ENCODE measurements at regions not wholly inside any gene's neighbourhood (a gene's known extent, or its start where the extent isn't known, plus 50 kb on each side); places are given as distances from the start of the nearest gene placed in this dataset.

DNA sequence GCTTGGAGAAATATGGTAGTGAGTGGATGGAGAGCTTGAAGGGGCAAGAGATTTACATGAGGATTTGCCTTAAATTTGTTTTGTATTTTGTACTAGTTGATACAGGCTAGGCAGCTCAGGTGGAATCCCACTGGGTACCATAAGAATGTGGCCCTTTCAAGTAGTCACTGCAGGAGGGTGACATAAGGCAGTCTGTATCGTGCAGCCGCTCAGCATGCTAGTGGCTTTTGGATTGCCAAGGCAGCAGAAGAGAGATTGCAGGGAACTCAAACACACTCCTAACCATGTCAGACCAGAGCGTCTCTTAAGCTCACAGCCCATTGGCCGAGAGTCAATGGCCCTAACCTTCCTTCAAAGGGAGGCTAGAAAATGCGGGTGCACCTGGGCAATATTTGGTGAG is 420.0 kb downstream of the ADGRL2 start:
- TF ChIP-seq POLR2A (IDR thresholded peaks at IDR 0.05; ENCODE audit: low read depth, low read length) (no peak), CEBPB (IDR thresholded peaks at IDR 0.05; ENCODE audit: low read depth, low read length) (no peak), NFE2L2 (IDR thresholded peaks at IDR 0.05; ENCODE audit: low read depth, low read length) (no peak), SMC3 (IDR thresholded peaks at IDR 0.05; ENCODE audit: low read depth, low read length) (no peak), BHLHE40 (IDR thresholded peaks at IDR 0.05; ENCODE audit: low read depth, low read length) (no peak), CHD1 (IDR thresholded peaks at IDR 0.05; ENCODE audit: low read depth, low read length) (no peak), FOS (IDR thresholded peaks at IDR 0.05; ENCODE audit: low read depth, low read length) (no peak), RFX5 (IDR thresholded peaks at IDR 0.05; ENCODE audit: low read depth, low read length) (no peak), MXI1 (IDR thresholded peaks at IDR 0.05; ENCODE audit: borderline replicate concordance, low read depth, low read length) (no peak), MAFK (IDR thresholded peaks at IDR 0.05; ENCODE audit: low read depth, low read length) (no peak), RCOR1 (IDR thresholded peaks at IDR 0.05; ENCODE audit: insufficient replicate concordance, low read length) (no peak), RAD21 (IDR thresholded peaks at IDR 0.05; ENCODE audit: low read length) (no peak), MAZ (IDR thresholded peaks at IDR 0.05; ENCODE audit: borderline replicate concordance, low read depth, low read length) (no peak)
- TF ChIP-seq, protein P1, sequence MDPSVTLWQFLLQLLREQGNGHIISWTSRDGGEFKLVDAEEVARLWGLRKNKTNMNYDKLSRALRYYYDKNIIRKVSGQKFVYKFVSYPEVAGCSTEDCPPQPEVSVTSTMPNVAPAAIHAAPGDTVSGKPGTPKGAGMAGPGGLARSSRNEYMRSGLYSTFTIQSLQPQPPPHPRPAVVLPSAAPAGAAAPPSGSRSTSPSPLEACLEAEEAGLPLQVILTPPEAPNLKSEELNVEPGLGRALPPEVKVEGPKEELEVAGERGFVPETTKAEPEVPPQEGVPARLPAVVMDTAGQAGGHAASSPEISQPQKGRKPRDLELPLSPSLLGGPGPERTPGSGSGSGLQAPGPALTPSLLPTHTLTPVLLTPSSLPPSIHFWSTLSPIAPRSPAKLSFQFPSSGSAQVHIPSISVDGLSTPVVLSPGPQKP (IDR thresholded peaks at IDR 0.05; ENCODE audit: borderline replicate concordance, low read depth, low read length), result no peak
- TF ChIP-seq, protein P2, sequence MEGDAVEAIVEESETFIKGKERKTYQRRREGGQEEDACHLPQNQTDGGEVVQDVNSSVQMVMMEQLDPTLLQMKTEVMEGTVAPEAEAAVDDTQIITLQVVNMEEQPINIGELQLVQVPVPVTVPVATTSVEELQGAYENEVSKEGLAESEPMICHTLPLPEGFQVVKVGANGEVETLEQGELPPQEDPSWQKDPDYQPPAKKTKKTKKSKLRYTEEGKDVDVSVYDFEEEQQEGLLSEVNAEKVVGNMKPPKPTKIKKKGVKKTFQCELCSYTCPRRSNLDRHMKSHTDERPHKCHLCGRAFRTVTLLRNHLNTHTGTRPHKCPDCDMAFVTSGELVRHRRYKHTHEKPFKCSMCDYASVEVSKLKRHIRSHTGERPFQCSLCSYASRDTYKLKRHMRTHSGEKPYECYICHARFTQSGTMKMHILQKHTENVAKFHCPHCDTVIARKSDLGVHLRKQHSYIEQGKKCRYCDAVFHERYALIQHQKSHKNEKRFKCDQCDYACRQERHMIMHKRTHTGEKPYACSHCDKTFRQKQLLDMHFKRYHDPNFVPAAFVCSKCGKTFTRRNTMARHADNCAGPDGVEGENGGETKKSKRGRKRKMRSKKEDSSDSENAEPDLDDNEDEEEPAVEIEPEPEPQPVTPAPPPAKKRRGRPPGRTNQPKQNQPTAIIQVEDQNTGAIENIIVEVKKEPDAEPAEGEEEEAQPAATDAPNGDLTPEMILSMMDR (conservative IDR thresholded peaks at IDR 0.05; ENCODE audit: low read depth, low read length), result no peak
- TF ChIP-seq, protein P3, sequence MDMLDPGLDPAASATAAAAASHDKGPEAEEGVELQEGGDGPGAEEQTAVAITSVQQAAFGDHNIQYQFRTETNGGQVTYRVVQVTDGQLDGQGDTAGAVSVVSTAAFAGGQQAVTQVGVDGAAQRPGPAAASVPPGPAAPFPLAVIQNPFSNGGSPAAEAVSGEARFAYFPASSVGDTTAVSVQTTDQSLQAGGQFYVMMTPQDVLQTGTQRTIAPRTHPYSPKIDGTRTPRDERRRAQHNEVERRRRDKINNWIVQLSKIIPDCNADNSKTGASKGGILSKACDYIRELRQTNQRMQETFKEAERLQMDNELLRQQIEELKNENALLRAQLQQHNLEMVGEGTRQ (IDR thresholded peaks at IDR 0.05; ENCODE audit: low read depth, low read length), result no peak
- ChIA-PET CTCF (no interaction called here), POLR2A (ENCODE audit: unreplicated experiment) (no interaction called here)
- Histone ChIP-seq H3K23ac (ENCODE audit: low read depth, low read length) (no peak overlapping the region), H3K36me3 (ENCODE audit: control insufficient read depth, insufficient read depth, low read length) (no peaks in the 10 kb centered on the region), H4K5ac (ENCODE audit: low read depth, low read length) (no peak overlapping the region), H3K4me2 (ENCODE audit: low read depth, low read length) (no peak overlapping the region), H3K14ac (replicated peaks; ENCODE audit: low read depth, low read length) (no peak overlapping the region), H3K9me1 (ENCODE audit: insufficient read depth, low read length) (no peaks in the 10 kb centered on the region), H2BK15ac (ENCODE audit: low read depth, low read length) (no peak overlapping the region), H3K9me3 (ENCODE audit: control insufficient read depth, insufficient read depth, low read length) (no peaks in the 10 kb centered on the region), H2BK20ac (ENCODE audit: low read depth, low read length) (no peak overlapping the region), H3K9ac (ENCODE audit: low read depth, low read length) (no peak overlapping the region), H4K8ac (ENCODE audit: low read depth in 2 of 2, low read length in 2 of 2) (no peak overlapping the region), H4K91ac (ENCODE audit: insufficient read depth, low read depth, low read length) (no peak overlapping the region), H3K18ac (ENCODE audit: low read depth, low read length) (no peak overlapping the region), H2AK9ac (replicated peaks; ENCODE audit: low read depth, low read length, poor library complexity) (no peak overlapping the region), H3K27me3 (ENCODE audit: control insufficient read depth, insufficient read depth, low read length) (no peaks in the 10 kb centered on the region), H3K4me3 (ENCODE audit: insufficient read depth, low read depth, low read length) (no peak overlapping the region), H2AFZ (replicated peaks; ENCODE audit: low read length, poor library complexity) (no peak overlapping the region), H2BK5ac (ENCODE audit: low read depth, low read length, poor library complexity, severe bottlenecking) (no peak overlapping the region), H3K56ac (ENCODE audit: extremely low read depth, insufficient read depth, low read length) (no peak overlapping the region), H3K4me1 (ENCODE audit: control insufficient read depth, insufficient read depth, low read length) (no peaks in the 10 kb centered on the region), H2BK120ac (ENCODE audit: low read depth, low read length) (no peak overlapping the region), H3K79me1 (ENCODE audit: low read depth in 1 of 2, low read length in 2 of 2) (no peaks in the 10 kb centered on the region), H3K27ac (ENCODE audit: insufficient read depth, low read length) (no peak overlapping the region), H2AK5ac (ENCODE audit: low read depth, low read length) (no peak overlapping the region), H3K4ac (ENCODE audit: low read depth, low read length) (no peak overlapping the region), H4K20me1 (ENCODE audit: insufficient read depth, low read length) (no peaks in the 10 kb centered on the region)
- intact Hi-C loops (cut with micrococcal nuclease) (no loop called here), dilution Hi-C loops (cut with HindIII; ENCODE audit: low sequenced_read_pairs, unreplicated experiment) (no loop called here), in situ Hi-C loops (cut with MboI; ENCODE audit: low sequenced_read_pairs) (no loop called here)
- no peak for ATAC-seq (ENCODE audit: low read depth)
- WGBS, 2 experiments (ENCODE audit: extremely low coverage in 2 of 2, insufficient read length in 1 of 2), result no CpG with 5 or more reads among the region's 5 CpGs
- BruUV-seq (replicated peaks), result no TSS peak
- DNase-seq, result no peak
